ENCODE measurements at regions not wholly inside any gene's neighbourhood (a gene's known extent, or its start where the extent isn't known, plus 50 kb on each side); places are given as distances from the start of the nearest gene placed in this dataset.
A peak's percentile ranks its signal among the peaks of the same experiment; 100 is the strongest.

DNA sequence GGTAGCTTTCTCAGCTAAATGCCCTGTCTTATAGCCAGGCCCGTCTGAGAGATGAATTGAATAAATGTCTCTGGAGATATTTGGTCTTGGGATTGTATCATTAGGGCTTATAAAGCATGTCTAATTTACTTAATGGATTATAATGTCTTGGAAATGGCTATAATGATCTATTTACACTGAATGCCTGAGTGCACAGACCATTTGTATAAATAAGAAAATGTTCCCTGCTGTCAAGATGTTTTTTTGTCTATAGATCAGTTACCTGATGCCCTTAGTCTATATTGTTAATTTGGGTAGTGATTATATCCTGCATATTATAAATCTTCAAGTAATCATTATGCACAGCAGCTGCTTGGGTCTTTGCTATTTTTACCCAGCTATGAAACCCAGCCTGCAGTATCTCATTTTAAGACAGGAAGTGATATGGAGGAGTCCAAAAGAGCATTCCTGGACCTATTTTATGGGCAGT lies 112.9 kb upstream of the ACTBL2 start:
- TF ChIP-seq, protein P1, sequence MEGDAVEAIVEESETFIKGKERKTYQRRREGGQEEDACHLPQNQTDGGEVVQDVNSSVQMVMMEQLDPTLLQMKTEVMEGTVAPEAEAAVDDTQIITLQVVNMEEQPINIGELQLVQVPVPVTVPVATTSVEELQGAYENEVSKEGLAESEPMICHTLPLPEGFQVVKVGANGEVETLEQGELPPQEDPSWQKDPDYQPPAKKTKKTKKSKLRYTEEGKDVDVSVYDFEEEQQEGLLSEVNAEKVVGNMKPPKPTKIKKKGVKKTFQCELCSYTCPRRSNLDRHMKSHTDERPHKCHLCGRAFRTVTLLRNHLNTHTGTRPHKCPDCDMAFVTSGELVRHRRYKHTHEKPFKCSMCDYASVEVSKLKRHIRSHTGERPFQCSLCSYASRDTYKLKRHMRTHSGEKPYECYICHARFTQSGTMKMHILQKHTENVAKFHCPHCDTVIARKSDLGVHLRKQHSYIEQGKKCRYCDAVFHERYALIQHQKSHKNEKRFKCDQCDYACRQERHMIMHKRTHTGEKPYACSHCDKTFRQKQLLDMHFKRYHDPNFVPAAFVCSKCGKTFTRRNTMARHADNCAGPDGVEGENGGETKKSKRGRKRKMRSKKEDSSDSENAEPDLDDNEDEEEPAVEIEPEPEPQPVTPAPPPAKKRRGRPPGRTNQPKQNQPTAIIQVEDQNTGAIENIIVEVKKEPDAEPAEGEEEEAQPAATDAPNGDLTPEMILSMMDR (IDR thresholded peaks at IDR 0.05; ENCODE audit: insufficient read depth, low read depth, low read length) = no peak
- peak; percentile 10 for DNase-seq (ENCODE audit: low read depth)
- H3K4me3 ChIP-seq (ENCODE audit: low read depth, low read length) = no peak overlapping the region

DNA sequence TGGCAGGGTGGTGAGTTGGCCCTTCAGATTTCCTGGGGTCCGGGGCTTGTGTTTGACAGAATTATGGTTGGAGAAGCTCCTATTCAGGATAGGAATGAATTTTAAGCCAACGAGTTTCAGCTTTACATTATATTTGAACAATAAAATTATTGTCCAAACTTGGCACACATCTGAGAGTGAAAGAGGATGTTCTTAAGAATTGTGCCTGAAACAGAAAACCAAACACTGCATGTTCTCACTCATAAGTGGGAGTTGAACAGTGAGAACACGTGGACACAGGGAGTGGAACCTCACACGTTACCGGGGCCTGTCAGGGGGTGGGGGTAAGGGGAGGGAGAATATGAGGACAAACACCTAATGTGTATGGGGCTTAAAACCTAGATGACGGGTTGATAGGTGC lies 111.8 kb upstream of the ACTBL2 start:
- DNase-seq (ENCODE audit: low read depth) = no peak
- TF ChIP-seq, protein P1 (IDR thresholded peaks at IDR 0.05; ENCODE audit: insufficient read depth, low read depth, low read length) = no peak
- no peak overlapping the region for H3K4me3 ChIP-seq (ENCODE audit: low read depth, low read length)

DNA sequence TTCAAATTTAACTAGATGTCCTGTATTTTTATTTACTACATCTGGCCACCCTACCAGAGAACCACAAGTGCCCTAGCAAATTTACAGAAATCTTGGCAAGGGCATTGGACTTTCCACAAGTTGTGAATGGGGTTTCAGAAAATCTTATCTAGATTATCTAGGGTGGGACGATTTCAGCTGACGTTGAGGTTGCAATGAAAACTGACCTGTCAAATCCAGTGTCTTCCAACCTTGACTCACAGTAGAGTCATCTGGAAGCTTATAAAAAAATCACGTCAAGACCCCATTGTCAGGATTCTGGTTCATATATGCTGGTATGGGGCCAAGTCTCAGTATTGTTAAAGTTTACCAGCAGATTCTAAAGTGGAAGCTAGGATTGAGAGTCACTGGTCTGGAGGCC lies 109.6 kb upstream of the ACTBL2 start:
- H3K4me3 ChIP-seq (ENCODE audit: low read depth, low read length) = no peak overlapping the region
- DNase-seq (ENCODE audit: low read depth) = no peak
- TF ChIP-seq, protein P1 (IDR thresholded peaks at IDR 0.05; ENCODE audit: insufficient read depth, low read depth, low read length) = no peak

DNA sequence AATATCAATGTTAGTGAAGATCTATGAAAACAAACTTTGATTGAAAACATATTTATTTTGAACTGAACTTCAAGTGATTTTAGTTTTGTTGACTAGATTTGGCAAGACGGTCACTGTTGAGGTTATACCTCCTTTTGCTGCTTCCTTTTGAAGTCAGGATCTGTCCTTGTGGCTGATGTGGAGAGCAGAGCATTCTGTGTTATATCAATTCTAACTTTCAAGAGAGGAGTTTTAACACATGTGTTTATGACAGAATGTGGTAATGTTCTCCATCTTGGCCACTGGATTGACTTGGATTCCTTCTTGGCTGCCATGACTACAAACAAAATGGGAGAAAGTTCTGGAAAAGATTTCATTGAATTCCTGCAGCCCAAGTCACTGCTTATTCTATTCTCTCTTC lies 104.0 kb upstream of the ACTBL2 start:
- TF ChIP-seq, protein P1 (IDR thresholded peaks at IDR 0.05; ENCODE audit: insufficient read depth, low read depth, low read length) = no peak

DNA sequence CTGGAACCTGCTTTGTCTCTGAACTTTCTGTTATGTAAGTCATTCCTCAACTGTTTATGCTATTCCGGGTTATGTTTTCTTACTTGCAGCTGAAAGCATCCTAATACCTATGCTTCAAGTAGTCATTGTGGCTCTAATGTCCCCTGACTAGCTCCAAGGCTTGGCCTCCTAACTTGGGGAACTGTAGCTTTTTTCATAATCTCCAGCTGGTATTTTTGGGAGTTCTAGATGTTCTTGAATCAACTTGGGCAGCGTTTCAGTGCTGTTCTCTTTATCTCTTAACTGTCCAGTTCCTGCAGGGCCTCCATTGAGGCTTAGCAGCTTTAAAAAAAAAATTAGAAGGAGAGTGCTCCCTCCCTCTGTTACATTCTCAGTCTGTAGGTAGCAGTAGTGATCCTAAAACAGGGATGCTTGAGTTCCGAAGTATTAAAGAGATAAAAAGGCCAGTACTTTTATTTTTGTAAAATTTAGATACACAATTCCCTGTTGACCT lies 100.0 kb upstream of the ACTBL2 start:
- H3K4me3 ChIP-seq (ENCODE audit: low read depth, low read length) = no peak overlapping the region
- TF ChIP-seq, protein P1 (IDR thresholded peaks at IDR 0.05; ENCODE audit: insufficient read depth, low read depth, low read length) = no peak
- no peak for DNase-seq (ENCODE audit: low read depth)

More for the DNA sequence above, 104.0 kb upstream of the ACTBL2 start:
- no peak for DNase-seq (ENCODE audit: low read depth)
- no peak overlapping the region for H3K4me3 ChIP-seq (ENCODE audit: low read depth, low read length)

DNA sequence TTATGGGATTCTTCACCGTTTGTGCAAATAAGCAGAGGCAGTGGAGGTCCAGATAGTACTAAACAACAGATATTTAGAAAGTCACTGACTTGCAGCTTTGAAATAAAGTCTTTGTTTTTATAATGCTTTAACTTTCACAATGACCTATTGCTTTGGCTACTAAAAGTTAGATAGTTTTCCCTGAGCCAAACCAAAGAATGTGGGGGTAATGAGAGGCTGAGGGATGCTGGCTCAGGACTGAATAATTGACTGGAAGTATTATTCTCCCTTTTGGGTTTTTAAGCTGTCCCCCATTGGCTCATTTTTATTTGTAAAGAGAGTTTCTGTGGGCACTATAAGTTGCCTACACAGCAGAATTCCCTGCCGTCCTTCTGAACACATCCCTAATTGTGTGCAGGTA lies 99.2 kb upstream of the ACTBL2 start:
- no peak for DNase-seq (ENCODE audit: low read depth)
- TF ChIP-seq, protein P1 (IDR thresholded peaks at IDR 0.05; ENCODE audit: insufficient read depth, low read depth, low read length) = no peak
- no peak overlapping the region for H3K4me3 ChIP-seq (ENCODE audit: low read depth, low read length)

DNA sequence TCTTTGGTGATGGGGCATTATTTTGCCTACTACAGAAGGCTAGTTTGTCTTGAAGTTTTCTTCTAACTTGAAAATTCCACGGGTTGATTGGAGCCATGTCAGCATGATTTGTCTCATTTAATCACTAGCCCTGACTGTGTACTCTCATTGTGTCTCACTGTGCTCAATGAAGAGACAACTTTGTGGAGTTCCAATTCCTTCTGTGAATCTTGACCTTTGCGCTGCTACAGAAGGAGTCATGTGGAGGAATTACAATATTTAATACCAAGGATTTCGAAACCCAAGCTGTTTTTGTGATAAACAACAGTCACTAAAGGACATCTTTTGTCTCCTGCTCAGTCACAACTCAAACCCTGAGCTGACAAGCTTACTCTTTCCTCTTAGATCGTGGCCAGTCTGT lies 98.6 kb upstream of the ACTBL2 start:
- peak; percentile 23 for DNase-seq (ENCODE audit: low read depth)
- no peak overlapping the region for H3K4me3 ChIP-seq (ENCODE audit: low read depth, low read length)
- TF ChIP-seq, protein P1 (IDR thresholded peaks at IDR 0.05; ENCODE audit: insufficient read depth, low read depth, low read length) = no peak
